SK-N-SH (cell line): ENCODE measurements at regions not wholly inside any gene's neighbourhood (a gene's known extent, or its start where the extent isn't known, plus 50 kb on each side); places are given as distances from the start of the nearest gene placed in this dataset.

Experiments used
- CTCF ChIP-seq: fragments of 200-600 bp; sonication (generic); IDR thresholded peaks from 2 replicates; pipeline ENCODE4 v1.6.1; 2017; ENCODE audit warnings: antibody characterized with exemption, mild to moderate bottlenecking, moderate library complexity
- EP300 ChIP-seq, 2 experiments: IDR thresholded peaks; 2 replicates each; pipeline versions ENCODE4 v1.4.0 to v1.6.1; 2012; ENCODE audit warnings: borderline replicate concordance in 1 of 2, low read depth in 1 of 2, low read length in 1 of 2
- EZH2phosphoT487 ChIP-seq: fragments of 200-600 bp; sonication (generic); IDR thresholded peaks from 2 replicates; pipeline ENCODE4 v1.6.1; 2017; ENCODE audit warnings: low read depth, mixed run types, mild to moderate bottlenecking, antibody characterized with exemption, moderate library complexity, borderline replicate concordance
- FOSL2 ChIP-seq: IDR thresholded peaks from 2 replicates; pipeline ENCODE4 v1.4.0; 2012; ENCODE audit warnings: low read depth, mild to moderate bottlenecking, moderate library complexity, borderline replicate concordance
- GATA2 ChIP-seq: sonication (generic); formaldehyde crosslinking; IDR thresholded peaks from 2 replicates; pipeline ENCODE4 v1.5.0; 2020; ENCODE audit warnings: mild to moderate bottlenecking, missing genetic modification reagents
- NFIC ChIP-seq: IDR thresholded peaks from 2 replicates; pipeline ENCODE4 v1.4.0; 2012; ENCODE audit warnings: borderline replicate concordance
- POLR2AphosphoS5 ChIP-seq: IDR thresholded peaks from 2 replicates; pipeline ENCODE4 v1.6.1; 2012; ENCODE audit warnings: low read depth, low read length
- RAD21 ChIP-seq: IDR thresholded peaks from 2 replicates; pipeline ENCODE4 v1.6.1; 2012; ENCODE audit warnings: mild to moderate bottlenecking, low read length
- TAF1 ChIP-seq: IDR thresholded peaks from 2 replicates; pipeline ENCODE4 v1.6.1; 2012; ENCODE audit warnings: low read depth, mild to moderate bottlenecking, low read length, moderate library complexity, borderline replicate concordance
- ZBTB33 ChIP-seq: IDR thresholded peaks from 2 replicates; pipeline ENCODE4 v1.4.0; 2012; ENCODE audit warnings: low read depth, borderline replicate concordance

- no peak for TF ChIP-seq EZH2phosphoT487
- no peak for TF ChIP-seq CTCF
- TF ChIP-seq EP300 (IDR thresholded peaks at IDR 0.05; ENCODE audit: borderline replicate concordance in 1 of 2, low read depth in 1 of 2, low read length in 1 of 2), result no peak
- no peak for TF ChIP-seq NFIC
- TF ChIP-seq ZBTB33, result no peak
- TF ChIP-seq TAF1, result no peak
- no peak for TF ChIP-seq POLR2AphosphoS5
- no peak for TF ChIP-seq GATA2 (CRISPR knock-in tag)
- TF ChIP-seq RAD21, result no peak
- TF ChIP-seq FOSL2, result no peak
Observed at GRCh38 chr2:21412944-21413443, 289.2 kb downstream of the TDRD15 start.
